ENCODE measurements at regions not wholly inside any gene's neighbourhood (a gene's known extent, or its start where the extent isn't known, plus 50 kb on each side); places are given as distances from the start of the nearest gene placed in this dataset.

- TF ChIP-seq CTCF (IDR thresholded peaks at IDR 0.05) (no peak), POLR2A (IDR thresholded peaks at IDR 0.05; ENCODE audit: low read depth) (no peak), POLR2AphosphoS5 (IDR thresholded peaks at IDR 0.05) (no peak), EP300 (IDR thresholded peaks at IDR 0.05) (no peak)
These were observed 630.7 kb upstream of the ACO1 start for GRCh38 chr9:31753756-31754155.

Measured in esophagus muscularis mucosa (tissue), 4 donors.